ENCODE measurements at regions not wholly inside any gene's neighbourhood (a gene's known extent, or its start where the extent isn't known, plus 50 kb on each side); places are given as distances from the start of the nearest gene placed in this dataset.

DNA sequence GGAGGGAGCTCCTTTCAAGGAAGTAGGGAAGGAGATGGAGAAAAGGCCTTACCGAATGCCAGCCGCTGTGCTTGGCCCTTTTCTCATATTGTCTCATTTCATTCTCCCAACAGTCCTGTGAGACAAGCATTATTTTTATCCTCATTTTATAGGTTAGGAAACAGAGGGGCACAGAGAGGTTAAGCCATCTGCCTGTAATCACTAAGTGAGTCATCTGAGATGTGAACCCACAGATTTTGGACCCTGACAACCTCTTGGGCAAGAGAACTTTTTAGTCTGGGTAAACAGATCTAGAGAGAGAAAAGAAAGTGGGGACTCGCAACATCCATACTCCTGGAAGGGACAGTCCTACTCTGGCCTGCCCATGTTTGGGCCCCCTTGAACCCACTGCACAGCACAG, 91.7 kb upstream of the LCLAT1 start:
- Mint-ChIP-seq H3K27me3 (no peaks in the 10 kb centered on the region), H3K36me3 (no peaks in the 10 kb centered on the region), H3K4me1 (peaks cover 15% of the 10 kb centered on the region), H3K9me3 (no peaks in the 10 kb centered on the region), H3K4me3 (no peak overlapping the region), H3K27ac (no peak overlapping the region)
- no peak for DNase-seq

DNA sequence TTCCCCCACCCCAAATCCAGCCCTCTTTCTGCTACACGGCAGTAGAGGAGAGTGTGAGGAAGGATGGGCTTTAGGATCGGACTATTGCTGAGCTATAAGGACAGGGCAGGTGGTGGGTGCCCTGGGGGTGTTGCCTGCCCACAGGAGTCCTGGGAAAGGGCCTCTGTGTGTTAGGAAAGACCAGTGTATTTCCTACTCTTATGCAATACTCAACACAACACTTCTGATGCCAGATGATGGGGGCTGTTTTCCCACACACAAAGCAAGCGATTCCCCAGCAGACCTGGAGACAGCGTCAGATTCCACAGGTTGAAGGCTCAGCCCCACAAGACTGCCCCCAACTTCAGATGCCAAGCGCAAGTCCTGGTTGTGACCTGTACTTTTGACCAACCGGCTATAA, 91.0 kb upstream of the LCLAT1 start:
- DNase-seq, result no peak
- Mint-ChIP-seq H3K27me3 (no peaks in the 10 kb centered on the region), H3K36me3 (no peaks in the 10 kb centered on the region), H3K4me3 (no peak overlapping the region), H3K9me3 (no peaks in the 10 kb centered on the region), H3K4me1 (peaks cover 21% of the 10 kb centered on the region), H3K27ac (no peak overlapping the region)

DNA sequence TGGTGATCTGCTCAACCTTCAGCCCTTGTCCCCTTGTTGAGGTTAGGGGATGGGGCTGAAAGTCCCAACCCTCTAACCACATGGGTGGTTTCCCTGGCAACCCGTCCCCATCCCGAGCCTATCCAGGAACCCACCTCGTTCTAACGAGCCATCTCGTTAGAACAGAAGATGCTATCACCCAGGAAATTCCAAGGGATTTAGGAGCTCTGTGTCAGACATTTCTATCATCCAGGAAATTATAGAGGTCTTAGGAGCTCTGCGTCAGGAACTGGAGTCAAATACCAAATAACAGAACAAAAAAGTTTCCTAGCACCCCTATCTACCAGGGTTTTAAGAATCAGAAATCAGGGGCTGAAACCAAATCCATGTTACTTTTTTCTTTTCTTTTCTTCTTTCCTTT, 90.3 kb upstream of the LCLAT1 start:
- H3K4me1 Mint-ChIP-seq, result peaks cover 28% of the 10 kb centered on the region
- H3K4me3 Mint-ChIP-seq, result no peak overlapping the region
- peaks cover under 1% of the 10 kb centered on the region for H3K36me3 Mint-ChIP-seq
- H3K27ac Mint-ChIP-seq, result no peak overlapping the region
- DNase-seq, result no peak
- no peaks in the 10 kb centered on the region for H3K27me3 Mint-ChIP-seq
- no peaks in the 10 kb centered on the region for H3K9me3 Mint-ChIP-seq

DNA sequence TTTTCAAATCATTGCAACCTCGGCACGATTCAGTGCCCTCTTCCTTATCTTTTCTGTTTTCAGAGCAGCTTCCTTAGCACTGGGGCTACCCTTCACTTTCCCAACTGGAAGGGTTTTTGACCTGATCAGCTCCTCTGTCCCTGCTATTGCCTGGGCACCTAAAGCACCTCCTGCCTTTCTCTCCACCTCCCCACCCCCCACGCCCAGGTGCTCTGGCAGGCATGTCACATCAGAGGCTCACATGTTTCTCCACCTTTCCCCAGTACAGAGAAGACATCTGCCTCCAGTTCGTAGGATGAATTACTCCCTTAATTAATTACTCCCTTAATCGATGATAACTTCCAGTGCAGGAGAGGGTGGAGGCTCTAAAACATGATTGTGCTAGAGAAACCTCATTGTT, 88.7 kb upstream of the LCLAT1 start:
- Mint-ChIP-seq H3K9me3 (peaks cover 2% of the 10 kb centered on the region), H3K4me1 (peaks cover 38% of the 10 kb centered on the region), H3K27me3 (no peaks in the 10 kb centered on the region), H3K27ac (no peak overlapping the region), H3K36me3 (peaks cover 2% of the 10 kb centered on the region), H3K4me3 (no peak overlapping the region)
- no peak for DNase-seq

DNA sequence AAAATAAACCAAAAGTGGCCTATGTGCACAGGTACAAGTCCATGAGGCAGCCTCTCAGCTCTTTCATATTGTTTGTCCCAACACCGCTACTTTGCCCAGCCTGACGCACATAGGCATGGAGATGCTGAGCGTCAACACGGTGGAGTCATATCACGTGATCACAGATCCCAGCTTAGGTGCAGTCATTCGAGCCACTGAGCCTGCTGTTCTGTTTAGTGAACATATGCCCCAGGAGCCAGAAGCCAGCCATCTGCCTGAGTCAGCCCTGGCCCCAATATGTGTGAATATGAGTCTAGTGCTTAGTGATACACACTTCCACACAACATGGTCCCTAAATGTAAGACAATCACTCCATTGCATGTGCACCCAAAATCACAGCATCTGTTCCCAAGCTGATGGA, 88.2 kb upstream of the LCLAT1 start:
- Mint-ChIP-seq H3K4me1 (peaks cover 38% of the 10 kb centered on the region), H3K27me3 (no peaks in the 10 kb centered on the region), H3K4me3 (no peak overlapping the region), H3K36me3 (peaks cover 2% of the 10 kb centered on the region), H3K9me3 (peaks cover 2% of the 10 kb centered on the region), H3K27ac (no peak overlapping the region)
- no peak for DNase-seq

DNA sequence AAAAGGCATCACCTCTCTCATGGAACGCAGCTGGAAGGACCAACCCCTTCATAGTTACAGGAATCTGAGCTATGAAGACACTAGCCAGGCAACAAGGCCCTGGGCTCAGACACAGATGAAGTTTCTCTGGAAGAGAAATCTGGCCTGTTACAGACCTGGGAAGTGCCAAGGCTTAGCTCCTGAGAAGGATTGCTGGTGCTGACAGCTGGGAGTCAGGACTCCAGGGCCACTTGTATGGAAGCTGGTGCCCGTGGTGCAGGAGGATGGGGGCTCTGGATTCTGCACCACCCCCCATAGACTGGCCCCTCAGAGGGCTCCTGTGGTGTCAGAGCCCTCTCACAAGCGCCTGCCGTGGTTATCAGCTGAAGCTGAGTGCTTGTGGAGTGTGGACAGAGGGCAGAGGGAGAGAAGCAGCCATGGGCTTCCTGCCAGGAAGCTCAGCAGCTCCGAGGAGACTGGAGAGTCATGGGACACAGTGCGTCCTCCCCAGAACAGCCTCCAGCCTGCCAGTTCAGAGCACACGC, 87.3 kb upstream of the LCLAT1 start:
- no peak for DNase-seq
- peaks cover 2% of the 10 kb centered on the region for H3K36me3 Mint-ChIP-seq

DNA sequence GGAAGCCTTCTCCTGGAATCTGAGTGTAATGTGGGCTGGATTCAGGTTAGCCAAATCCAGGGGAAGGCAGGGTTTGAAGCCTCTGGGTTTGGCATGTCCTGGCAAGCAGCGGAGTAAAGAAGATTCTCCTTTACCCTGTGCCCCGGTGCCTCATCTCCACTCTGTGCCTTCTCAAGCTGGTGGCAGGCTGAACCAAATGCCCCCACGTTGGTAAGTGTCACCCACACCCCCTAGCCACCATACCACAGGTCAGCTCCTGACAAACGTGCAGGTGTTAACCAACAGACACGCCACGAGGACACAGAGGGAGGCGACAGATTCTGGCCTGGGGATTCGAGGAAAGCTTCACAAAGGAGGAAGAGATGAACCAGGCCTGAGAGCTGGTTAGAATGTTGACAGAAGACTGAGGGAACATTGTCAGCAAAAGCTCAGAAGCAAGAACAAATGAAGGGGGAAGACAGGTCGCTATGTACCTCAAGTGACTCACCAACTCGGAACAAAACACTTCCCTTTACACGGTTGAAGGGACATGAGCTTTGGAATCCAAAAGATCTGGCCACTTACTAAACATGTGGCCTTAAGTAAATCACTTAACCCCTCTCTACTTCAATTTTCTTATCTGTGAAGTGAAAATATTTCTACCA, 85.2 kb upstream of the LCLAT1 start:
- no peak for DNase-seq
- peaks cover 2% of the 10 kb centered on the region for H3K9me3 Mint-ChIP-seq
- H3K27ac Mint-ChIP-seq, result peak overlapping the region; percentile 75
- H3K4me1 Mint-ChIP-seq, result peaks cover 49% of the 10 kb centered on the region
- no peaks in the 10 kb centered on the region for H3K27me3 Mint-ChIP-seq
- no peak overlapping the region for H3K4me3 Mint-ChIP-seq
- H3K36me3 Mint-ChIP-seq, result peaks cover 2% of the 10 kb centered on the region

More for the DNA sequence above, 87.3 kb upstream of the LCLAT1 start:
- Mint-ChIP-seq H3K27me3 (no peaks in the 10 kb centered on the region), H3K4me1 (peaks cover 35% of the 10 kb centered on the region), H3K27ac (no peak overlapping the region), H3K9me3 (peaks cover 2% of the 10 kb centered on the region), H3K4me3 (no peak overlapping the region)

DNA sequence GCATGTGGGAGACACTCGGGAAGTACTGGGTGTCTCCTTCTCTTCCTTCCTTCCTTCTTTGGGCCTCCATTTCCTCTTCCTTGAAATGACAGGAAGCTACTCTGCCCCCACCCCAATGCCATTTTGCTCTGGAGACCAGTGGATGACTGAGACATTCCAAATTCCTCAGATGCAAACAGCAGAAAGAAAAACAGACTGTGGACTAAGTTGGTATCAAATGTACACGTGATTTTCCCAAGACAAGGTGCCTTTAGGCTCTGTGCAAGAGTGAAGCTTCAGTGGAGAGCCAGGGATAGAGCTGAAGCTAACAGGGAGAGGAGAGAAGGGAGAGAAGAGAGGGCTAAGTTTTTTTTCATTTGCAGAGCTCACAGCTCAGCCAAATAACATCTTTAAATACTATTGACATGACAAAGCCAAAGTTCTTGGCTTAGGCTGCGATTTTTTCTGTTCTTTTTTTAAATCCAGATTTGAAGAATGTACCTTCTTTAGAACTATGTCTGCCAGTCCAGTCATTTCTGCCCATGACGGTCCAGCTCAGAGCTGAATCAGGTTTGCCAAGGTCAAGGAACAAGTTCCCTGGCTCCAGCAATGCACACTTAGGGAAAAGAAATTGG, 84.5 kb upstream of the LCLAT1 start:
- peak overlapping the region; percentile 18 for H3K27ac Mint-ChIP-seq

DNA sequence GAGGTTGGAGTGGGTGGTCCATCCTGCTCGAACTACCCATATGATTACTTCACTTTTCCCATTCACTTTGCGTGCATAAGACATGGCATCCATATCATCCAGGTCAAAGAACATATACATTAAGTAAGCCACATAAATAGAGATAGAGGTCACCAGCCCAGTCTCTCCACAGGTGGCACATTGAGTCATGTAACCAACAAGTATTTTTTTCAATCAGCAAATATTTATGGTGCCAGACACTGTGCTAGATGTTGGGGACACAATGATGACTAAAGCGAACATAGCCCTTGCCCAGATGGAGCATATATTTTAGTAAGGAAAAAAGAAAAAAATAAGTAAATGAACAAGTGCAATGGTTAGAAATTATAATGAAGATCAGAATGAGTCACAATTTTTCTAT, 83.6 kb upstream of the LCLAT1 start:
- H3K9me3 Mint-ChIP-seq, result peaks cover 2% of the 10 kb centered on the region
- DNase-seq, result no peak
- H3K4me3 Mint-ChIP-seq, result no peak overlapping the region
- peaks cover 2% of the 10 kb centered on the region for H3K36me3 Mint-ChIP-seq
- H3K27ac Mint-ChIP-seq, result no peak overlapping the region
- H3K27me3 Mint-ChIP-seq, result no peaks in the 10 kb centered on the region
- peaks cover 52% of the 10 kb centered on the region for H3K4me1 Mint-ChIP-seq

More for the DNA sequence above, 84.5 kb upstream of the LCLAT1 start:
- Mint-ChIP-seq H3K4me3 (no peak overlapping the region), H3K27me3 (no peaks in the 10 kb centered on the region), H3K9me3 (peaks cover 2% of the 10 kb centered on the region), H3K4me1 (peaks cover 52% of the 10 kb centered on the region), H3K36me3 (peaks cover 2% of the 10 kb centered on the region)
- DNase-seq, result no peak

DNA sequence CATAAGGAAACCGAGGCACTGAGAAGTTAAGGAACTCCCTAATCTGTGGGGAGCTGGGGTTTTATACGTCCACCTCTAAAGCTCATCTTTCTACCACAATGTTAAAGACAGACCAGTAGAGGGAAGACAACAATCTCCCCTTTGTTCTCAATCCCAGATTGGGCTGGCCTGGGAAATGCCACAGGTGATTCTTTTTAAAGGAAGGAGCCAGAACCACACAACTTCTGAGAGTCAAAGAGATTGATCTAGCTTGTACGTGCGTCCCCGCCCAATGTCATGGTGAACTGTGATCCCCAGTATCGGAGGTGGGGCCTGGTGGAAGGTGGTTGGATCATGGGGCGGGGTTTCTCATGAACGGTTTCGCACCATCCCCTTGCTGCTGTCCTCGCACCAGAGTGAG, 81.8 kb upstream of the LCLAT1 start:
- Mint-ChIP-seq H3K36me3 (peaks cover 2% of the 10 kb centered on the region), H3K27me3 (no peaks in the 10 kb centered on the region), H3K27ac (no peak overlapping the region), H3K4me1 (peaks cover 49% of the 10 kb centered on the region), H3K9me3 (peaks cover 2% of the 10 kb centered on the region), H3K4me3 (no peak overlapping the region)
- DNase-seq, result no peak

DNA sequence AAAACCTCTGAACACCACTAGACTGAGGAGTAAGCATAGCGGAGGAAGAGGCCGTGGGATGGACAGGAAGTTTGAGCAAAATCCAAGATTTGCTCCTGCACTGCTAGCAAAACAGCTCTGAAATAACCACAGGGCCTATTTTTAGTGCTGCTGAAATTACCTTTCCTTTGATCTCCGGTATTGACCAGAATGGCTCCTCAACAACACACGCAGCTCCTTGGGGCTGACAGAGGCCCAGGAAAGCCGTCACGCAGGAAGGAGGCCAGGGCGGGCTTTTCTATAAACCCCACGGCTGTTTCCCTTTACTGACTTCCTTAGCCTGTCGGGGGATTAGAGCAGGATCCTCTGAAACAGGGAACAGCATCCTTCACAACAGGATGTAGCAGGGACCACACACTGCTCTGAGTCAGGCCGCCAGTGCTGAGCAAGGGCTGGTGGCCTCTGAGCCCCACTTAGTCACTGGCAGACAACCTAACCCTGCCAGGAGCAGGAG, 80.8 kb upstream of the LCLAT1 start:
- H3K36me3 Mint-ChIP-seq, result peaks cover 2% of the 10 kb centered on the region

DNA sequence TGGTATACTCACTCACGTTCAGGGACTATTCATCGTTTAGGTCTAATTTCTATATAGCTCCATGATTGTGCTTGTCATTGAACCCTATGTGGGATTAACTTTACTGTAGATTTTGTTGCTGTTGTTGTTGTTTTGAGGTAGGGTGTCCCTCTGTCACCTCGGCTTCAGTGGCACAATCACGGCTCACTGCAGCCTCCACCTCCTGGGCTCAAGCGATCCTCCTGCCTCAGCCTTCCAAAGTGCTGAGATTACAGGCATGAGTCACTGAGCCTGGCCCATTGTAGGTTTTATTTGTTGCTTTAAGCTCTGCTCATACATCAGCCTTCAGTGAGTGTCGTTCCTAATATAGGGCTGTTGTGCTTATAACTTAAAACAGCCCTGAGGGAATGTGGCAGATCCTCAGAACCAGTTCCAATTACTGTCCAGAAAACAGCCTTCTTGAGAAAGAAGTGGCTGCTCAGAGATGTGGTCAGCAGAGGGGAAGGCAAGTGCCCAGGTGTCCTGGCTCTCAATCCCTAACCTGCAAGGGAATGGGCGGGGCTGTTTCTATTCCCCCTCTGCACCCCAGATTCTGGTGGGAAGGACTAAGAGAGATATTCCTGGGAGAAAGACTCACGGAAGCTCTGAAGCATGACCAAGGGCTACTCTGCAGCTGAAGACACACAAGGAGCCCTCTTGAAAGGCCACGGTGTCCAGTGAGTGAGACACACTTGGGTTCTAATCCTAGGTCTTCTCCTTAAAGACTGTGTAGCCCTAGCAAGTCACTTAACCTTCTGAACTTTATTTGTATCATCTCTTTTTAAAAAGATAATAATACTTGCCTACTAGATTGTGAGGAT, 79.6 kb upstream of the LCLAT1 start:
- no peak overlapping the region for H3K27ac Mint-ChIP-seq
- peaks cover 40% of the 10 kb centered on the region for H3K4me1 Mint-ChIP-seq
- H3K36me3 Mint-ChIP-seq, result no peaks in the 10 kb centered on the region
- H3K27me3 Mint-ChIP-seq, result no peaks in the 10 kb centered on the region
- no peak overlapping the region for H3K4me3 Mint-ChIP-seq
- DNase-seq, result no peak
- H3K9me3 Mint-ChIP-seq, result peaks cover 1% of the 10 kb centered on the region

More for the DNA sequence above, 80.8 kb upstream of the LCLAT1 start:
- H3K27ac Mint-ChIP-seq, result peak overlapping the region; percentile 70
- peaks cover 43% of the 10 kb centered on the region for H3K4me1 Mint-ChIP-seq
- no peaks in the 10 kb centered on the region for H3K27me3 Mint-ChIP-seq
- peak; percentile 53 for DNase-seq
- peak overlapping the region; percentile 7 for H3K4me3 Mint-ChIP-seq
- H3K9me3 Mint-ChIP-seq, result peaks cover 2% of the 10 kb centered on the region

DNA sequence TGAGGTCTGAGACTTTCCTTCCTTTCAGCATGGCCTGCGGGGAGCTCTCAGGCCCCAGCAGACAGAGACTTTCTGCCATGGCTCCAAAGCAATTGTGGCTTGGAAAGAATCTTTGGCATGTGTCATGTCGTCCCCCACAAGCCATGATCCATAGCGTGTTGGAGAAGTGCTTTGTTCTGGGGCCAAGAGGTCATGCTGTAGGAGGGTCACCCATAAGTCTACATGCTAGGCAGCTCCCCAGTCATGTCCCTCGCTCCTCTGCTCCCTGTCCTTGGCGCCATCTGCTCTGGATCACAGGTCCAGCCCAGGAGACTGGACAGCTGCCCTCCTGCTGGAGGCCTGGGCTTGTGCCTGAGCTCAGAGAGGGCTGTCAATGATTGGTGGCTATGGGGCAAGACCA, 78.8 kb upstream of the LCLAT1 start:
- no peak for DNase-seq
- no peaks in the 10 kb centered on the region for H3K9me3 Mint-ChIP-seq
- H3K4me1 Mint-ChIP-seq, result peaks cover 34% of the 10 kb centered on the region
- H3K4me3 Mint-ChIP-seq, result no peak overlapping the region
- H3K36me3 Mint-ChIP-seq, result no peaks in the 10 kb centered on the region
- no peak overlapping the region for H3K27ac Mint-ChIP-seq
- H3K27me3 Mint-ChIP-seq, result no peaks in the 10 kb centered on the region

DNA sequence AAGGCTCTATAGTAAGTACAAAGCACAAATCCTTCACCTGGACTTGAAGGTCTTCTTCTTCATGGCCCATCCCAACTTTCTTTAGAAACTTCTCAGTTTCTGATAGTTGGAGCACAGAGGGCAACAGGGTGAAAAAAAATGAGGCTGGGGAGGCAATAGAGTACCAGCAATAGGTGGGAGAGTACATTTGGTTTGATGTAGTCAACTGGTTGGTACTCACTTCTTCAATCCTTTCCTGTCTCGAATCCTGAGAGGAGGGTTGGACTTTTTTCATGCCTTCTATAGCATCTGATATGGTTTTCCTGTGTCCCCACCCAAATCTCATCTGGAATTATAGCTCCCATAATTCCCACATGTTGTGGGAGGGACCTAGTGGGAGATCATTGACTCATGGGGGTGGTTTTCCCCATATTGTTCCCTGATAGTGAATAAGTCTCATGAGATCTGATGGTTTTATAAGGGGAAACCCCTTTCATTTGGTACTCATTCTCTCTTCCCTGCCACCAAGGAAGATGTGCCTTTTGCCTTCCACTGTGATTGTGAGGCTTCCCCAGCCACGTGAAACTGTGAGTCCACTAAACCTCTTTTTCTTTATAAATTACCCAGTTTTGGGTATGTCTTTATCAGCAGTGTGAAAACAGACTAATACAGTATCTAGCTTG, 75.9 kb upstream of the LCLAT1 start:
- Mint-ChIP-seq H3K27me3 (no peaks in the 10 kb centered on the region), H3K4me1 (peaks cover 27% of the 10 kb centered on the region), H3K36me3 (no peaks in the 10 kb centered on the region), H3K9me3 (no peaks in the 10 kb centered on the region), H3K4me3 (no peak overlapping the region), H3K27ac (no peak overlapping the region)
- DNase-seq, result no peak
